NOMO-1 (cell line): ENCODE measurements at regions not wholly inside any gene's neighbourhood (a gene's known extent, or its start where the extent isn't known, plus 50 kb on each side); places are given as distances from the start of the nearest gene placed in this dataset.

Experiments used
- DNase-seq, 2 experiments: peaks; one replicate each; lab custom pipeline; 2025; ENCODE audit not compliant: unreplicated experiment in 2 of 2; lab: John Stamatoyannopoulos, UW

DNA sequence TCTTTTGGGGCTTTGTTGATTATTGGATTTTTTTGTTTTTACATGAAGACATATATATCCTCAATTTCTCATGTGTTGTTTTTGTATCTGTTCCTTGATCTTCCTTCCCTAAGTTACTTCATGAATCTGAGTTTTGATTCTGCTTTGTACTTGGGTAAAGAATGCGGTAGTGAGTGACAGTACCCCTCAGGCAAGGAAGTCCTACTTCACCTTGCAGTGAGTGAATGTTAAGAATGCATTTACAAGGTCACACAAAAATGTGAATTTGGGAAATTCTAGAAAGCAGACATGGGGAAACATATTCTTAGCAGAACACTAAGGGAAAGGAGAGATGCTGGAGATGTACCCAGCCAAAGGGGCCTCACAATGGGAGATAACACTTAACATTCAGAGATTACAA lies 373.1 kb upstream of the LCORL start:
- DNase-seq: no peak

DNA sequence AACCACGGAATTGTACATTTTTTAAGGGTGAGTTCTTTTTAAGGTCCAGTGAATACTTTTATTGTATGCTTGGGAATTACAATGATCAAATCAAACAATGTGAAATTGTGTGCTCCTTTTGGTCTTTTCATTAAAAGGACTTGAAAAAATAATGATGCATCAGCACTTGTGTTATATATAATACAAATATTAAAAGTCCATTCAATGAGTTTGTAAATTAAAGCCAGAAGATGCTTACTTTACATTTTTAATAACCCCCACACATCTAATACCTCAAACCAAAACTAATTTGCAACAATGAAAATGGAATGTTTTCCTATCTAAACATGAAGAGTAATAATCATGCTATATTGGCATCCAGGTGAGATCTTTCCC lies 369.8 kb upstream of the LCORL start:
- no peak for DNase-seq

DNA sequence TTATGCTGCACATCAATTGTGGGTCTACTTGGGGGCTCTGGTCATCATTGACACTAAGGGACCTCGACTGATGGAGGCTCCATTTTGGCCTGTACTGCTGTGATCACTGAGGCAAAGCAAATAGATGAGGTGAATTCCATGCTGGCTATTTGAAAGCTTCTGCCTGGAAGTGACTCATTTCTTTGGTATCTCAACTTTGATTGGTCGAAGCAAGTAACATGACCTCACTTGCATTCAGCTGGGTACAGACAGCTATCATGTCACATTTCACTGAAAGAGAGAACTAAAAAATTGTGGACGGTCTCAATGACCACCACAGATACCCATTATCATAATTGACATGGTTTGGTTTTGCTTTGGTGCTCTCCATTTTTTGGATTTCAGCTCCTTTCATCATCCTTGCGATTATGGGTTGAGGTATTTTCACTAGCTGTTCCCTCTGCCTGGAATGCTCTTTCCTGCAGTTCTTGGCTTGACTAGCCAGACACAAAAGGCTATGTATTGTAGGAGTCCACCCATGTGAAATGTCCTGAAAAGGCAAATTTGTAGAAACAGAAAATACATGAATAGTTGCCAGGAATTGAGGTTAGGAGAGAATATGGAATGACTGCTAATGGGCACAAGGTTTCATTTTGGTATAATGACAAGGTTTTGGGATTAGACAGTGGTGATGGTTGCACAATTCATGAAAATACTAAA lies 369.2 kb upstream of the LCORL start:
- no peak for DNase-seq

DNA sequence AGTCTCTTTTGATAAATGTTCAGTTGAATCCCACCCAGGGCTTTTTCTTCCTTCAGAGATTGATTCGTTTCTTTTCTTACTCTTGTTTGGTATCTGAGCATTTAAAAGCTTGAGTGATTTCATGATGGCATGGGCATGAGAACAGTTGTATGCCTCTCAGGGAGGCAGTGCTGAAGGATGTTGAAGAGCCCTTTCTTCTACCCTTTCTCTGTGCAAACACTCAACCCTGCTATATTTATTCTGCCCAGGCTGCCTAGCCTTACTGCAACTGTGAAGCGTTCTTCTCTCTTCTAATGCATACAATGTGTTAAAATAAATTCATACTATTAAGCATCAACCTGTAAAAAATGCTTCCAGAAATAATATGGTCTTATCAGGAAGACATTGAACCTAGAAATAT lies 367.6 kb upstream of the LCORL start:
- DNase-seq: no peak

DNA sequence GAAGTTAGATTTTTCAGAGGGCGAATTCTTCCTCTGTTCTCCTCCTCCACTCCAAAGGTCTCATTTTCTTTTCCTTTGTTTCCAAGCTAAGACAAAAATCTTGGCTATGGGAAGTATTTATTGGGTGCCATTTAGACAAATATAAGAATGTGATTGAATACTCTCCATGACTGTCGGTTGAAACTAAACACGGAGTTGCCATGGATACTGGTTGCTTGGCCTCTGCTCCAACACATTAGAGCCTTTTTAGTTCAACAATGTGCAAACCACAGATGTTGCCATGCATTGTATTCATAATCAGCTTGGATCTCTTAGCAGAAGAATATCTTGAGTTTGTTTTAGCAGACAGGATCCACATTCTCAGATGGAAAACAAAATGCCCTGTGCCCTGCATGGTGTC lies 366.5 kb upstream of the LCORL start:
- DNase-seq: no peak

DNA sequence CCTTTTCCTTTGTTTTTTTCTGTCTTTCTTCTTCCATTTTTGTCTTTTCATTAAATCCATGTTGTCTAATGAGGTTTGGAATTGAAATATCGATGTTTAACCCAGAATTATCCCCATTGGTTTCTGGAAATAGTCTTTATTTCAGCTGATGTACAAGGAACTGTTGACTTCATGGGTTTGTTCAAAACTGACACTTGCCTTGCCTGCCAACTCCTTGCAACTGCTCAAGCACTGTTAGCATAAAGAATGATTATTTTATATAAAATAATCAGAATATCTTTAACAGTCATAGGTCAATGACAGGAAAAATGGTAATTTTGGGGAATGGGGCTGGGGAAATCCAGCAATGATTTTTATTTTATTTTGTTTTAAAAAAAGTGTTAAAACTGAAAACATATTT lies 359.6 kb upstream of the LCORL start:
- no peak for DNase-seq

DNA sequence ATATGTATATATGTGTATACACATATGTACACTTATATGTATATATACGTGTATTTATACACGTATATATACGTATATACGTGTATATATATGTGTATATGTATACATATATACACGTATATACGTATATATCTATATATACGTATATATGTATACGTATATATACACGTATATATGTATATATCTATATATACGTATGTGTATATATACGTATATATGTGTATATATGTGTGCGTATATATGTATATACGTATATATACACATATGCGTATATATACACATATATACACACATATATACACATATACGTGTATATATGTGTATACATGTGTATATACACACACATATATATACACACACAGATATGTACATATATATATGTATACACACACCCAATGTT lies 348.0 kb upstream of the LCORL start:
- DNase-seq: no peak

DNA sequence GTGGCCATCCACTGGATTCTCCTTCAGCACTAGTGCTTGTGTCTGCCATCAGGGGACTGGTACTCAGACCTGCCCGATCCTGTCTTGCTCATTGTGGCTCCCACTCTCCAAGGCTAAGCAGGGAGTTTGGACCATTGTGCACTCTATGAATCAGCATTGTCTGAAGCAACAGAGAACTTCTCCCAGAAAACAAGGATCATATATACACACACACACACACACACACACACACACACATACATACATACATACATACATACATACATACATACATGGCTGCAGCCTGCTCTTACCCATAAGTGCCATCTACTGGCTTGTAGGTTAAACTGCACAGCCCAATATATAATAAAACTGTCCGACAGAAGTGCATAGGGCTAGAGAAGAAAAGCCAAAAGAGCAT lies 345.3 kb upstream of the LCORL start:
- DNase-seq: peak; percentile 22 to 26

DNA sequence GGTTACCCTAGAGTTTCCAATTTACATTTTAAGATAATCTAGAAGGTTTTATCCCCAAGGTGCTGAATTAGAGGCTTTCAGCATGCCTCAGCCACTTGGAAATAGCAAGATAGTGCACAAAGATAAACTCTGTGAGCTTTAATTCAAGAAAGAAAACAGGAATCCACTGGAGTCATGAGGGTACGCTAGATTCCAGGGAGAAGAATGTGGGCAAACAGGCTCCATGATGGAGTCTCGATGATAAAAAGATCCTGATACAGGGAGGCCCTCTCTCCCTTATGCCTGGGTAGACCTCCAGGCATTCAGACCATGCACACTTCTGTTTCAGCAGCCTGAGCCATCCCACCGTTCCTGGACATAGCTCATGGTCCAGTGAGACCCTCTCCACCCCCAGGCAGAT lies 344.6 kb upstream of the LCORL start:
- no peak for DNase-seq

DNA sequence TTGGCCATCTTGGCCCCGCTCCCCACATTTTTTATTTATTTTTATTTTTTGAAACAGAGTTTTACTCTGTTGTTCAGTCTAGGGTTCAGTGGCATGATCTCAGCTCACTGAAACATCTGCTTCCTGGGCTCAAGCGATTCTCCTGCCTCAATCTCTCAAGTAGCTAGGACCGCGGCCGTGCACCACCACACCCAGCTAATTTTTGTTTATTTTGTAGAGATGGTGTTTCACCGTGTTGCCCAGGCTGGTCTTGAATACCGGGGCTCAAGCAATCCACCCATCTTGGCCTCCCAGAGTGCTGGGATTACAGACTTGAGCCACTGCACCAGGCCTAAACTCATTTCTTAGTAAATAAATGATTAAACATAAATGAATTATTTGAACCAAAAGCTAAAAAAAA lies 322.0 kb upstream of the LCORL start:
- DNase-seq: no peak

DNA sequence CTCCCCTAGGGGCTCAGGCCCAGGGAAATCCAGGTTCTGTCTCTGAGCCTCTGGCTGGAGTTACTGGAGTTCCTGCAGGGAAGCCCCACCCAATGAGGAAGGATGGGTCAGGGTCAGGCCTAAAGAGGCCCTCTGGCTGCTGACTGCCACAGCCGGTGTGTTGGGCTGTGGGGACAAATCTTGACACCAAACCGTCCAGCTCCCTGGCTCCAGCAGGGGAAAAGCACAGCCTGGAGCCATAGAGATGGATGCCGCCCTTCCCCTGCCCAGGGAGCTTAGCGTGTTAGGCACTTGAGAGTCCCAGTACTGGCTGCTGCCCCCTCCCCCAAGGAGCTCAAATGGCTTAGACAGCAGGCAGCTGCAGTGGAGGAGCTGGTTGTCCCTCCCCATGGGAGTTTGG lies 321.3 kb upstream of the LCORL start:
- no peak for DNase-seq

DNA sequence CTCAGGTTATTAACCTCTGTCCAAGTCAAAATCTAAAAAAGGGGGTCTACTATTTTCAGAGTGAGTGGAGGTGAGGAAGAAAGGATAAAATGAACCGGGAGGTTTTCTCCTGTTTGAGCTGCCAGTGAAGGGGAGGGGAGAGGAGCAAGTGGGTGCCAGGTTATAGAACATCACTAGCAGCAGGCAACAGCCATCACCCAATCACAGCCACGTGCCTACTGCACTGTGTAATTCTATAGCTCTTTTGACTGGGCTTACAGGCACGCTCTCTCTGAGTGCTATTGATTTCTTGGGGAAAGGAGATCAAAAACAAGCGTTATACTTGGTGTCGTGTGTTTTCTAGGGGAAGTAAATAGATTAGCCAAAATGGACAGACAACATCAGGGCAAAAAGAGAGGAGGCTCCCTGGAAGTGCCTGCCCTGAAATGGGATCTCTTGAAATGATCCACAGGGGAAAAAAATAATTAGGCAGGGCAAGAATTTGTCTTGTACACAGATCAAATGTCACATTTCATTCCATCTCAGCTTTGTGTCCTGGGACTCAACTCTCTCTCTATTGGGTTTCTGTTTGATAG lies 300.5 kb upstream of the LCORL start:
- no peak for DNase-seq

DNA sequence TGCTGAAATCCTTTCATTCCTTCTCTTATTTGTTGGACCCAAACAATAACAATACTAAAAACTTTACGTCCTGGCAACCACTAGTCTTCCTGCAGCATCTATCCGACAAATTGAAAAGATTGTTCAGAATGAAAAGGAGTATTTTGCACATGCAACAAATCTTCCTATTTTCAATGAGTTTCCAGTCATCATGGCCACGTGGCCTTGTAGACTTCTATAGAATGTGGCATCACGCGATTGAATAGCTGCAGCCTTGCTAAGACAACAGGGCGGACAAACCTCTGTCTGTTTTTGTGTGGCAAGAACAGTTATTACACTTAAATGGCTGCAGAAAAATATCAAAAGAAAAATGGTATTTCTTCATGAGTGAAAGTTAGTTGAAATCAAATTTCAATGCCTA lies 297.9 kb upstream of the LCORL start:
- no peak for DNase-seq

DNA sequence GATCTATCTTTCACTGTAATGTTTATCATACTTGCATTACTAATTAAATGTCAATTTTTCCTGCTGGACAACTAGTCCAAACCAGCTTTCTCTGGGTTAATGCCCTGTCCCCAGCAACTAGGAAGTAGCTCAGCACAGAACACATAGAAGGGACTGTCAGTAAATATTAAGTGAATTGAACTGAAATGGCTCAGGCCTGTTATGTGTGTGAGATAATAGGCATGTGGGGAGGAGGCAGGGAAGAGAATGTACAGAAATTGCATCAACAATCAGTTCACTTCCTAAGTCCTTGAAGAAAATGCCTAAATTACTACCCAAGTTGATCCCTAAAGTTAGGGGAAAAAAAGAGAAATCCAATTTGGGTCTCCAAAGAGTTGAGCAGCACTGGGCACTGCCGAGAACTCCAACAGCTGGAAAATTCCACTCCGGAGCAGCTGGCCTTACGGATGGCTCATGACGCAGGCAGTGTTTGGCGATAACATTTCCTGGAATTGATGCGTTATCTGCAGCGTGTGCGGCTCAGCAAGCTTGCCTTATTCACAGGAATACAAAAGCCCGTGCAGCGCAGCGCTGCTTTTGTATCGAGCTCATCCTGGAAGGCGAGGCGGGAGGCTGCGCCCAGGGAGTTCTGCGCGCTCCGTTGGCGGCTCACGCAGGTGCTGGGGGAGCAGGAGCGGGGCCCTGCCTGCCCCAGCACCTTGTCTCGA lies 297.3 kb upstream of the LCORL start:
- no peak for DNase-seq

DNA sequence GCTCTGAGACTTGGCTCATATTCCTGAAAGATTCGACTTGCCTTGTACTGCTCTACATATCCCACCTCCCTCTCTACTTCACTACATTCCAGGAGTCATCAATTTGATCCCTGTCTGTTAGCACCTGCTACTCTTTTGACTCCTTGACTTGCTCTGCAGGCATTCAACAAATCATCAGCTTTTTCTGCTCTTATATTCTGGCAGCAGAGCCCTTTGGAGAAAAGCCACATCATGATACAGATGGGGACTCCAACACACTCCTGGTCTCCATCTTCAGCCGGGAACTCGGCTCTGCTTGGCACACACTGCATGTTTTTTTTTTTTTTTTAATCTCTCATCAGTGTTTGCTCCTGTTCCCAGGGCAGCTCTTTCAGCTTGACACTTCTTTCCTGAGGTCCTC lies 293.2 kb upstream of the LCORL start:
- no peak for DNase-seq

DNA sequence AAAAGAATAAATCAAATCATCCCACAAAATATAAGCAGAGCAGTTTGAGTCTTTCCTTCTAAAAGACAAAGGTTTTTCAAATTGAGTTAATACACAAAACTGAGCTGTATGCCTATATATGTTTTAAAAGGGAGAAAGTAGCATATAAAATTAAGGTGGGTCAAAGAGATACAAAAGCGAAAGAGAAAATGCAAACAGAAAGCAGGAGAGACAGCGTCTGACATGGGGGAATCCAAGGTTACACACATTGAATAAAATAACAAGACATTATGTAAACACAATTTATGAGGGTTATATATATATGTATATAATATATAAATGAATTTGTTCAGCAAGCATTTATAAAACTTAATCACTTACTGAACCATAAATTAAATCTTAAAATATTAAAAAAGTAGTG lies 276.1 kb upstream of the LCORL start:
- DNase-seq: no peak

DNA sequence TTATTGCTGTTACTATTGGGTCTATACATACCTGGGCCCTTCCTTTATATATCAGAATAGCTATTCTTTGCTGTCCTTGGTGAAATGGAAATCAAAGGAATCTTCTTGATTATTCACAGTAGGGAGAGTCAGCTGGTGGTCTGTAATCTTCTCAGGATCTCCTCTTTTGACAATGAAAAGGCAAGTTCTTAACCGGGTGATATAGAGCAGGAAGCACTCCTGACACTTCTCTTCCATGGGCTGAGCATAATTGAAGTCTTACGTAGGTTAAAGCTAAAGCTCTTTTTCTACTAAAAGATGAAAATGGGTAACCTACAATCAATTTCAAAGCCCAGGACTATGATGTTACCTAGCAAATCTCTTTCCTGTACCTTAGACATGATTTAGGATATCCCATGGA lies 274.9 kb upstream of the LCORL start:
- no peak for DNase-seq

DNA sequence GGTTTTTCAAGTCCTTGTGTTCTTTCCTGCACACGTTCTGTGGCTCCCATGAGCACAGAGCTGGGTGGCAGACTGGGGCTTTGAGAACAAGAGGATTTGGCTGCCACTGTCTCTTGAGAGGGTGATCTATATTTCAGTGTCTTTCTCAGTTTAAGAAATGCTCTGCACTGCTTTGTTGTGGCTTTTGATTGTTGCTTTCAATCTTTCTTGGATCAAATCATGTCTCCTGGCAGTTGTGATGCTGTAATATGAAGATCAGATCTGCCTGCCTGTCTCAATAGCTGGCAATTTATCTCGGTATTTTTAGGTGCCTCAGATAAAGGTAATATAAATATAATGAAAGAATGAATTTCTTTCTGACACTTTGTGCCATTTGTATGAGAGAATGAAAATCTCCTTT lies 273.3 kb upstream of the LCORL start:
- DNase-seq: no peak

DNA sequence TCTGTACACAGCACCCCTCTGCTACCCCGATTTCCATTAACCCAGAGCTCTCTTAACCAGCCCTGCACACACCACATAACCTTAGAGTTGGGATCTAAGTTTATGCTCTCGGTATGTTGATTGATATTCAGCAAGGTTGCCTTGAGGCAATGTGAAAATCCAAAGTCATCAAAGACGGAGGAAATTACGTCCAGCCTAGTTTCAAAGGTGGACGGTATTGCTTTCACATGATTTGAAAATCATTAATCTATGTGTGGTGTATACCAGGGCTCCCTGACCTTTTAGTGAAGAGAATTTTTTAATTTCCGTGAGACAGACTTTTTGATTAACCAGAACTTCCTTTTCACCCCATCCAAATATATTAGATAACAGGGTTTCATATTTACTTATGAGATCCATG lies 272.5 kb upstream of the LCORL start:
- DNase-seq: no peak

DNA sequence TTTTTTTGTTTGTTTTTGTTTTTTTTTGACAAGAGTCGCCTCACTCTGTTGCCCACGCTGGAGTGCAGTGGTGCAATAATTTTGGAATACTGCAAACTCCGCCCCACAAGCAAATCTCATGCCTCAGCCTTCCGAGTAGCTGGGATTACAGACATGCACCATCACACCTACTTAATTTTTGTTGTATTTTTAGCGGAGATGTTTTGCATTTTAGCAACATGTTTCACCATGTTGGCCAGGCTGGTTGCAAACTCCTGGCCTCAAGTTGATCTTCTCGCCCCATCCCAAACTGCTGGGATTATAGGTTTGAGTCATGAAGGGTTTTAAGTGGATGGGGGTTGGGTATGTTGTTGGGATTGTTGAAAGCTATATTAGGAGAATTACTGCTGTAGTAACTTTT lies 270.9 kb upstream of the LCORL start:
- DNase-seq: no peak

DNA sequence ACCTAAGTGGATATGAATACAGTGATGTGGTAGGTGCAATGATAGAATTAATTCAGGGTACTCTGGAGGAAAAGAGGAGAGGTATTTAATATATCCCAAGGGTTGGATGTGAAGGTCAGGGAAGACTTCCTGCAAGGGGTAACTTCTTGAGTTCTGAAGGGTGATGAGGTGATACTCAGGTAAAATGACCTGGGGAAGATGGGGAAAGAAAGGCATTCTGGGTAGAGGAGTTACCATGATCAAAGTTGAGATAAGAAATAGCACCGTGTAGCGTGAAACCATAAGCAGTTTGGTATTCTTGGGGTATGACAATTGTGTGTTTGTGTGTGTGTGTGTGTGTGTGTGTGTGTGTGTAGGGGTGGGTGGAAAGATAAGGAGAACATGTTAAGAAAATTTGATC lies 270.4 kb upstream of the LCORL start:
- no peak for DNase-seq

DNA sequence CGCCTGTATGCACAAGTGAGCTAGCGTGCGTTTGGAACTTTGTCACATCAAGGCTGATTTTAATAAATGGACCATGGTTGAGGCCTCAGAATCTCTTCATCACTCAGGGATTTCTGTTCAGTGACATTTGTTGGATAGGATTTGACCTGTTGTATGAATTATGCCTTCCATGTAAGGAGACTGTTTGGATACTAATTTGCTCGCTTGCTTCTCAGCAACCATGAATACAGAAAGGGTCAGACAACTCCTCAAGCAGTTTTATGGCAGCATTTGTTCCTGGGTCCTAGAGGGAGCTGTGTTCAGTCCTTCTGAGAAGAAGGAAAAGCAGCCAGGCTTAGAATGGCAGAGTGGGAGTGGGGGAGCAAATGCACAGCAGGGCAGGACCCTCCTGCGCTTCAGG lies 269.7 kb upstream of the LCORL start:
- DNase-seq: no peak

DNA sequence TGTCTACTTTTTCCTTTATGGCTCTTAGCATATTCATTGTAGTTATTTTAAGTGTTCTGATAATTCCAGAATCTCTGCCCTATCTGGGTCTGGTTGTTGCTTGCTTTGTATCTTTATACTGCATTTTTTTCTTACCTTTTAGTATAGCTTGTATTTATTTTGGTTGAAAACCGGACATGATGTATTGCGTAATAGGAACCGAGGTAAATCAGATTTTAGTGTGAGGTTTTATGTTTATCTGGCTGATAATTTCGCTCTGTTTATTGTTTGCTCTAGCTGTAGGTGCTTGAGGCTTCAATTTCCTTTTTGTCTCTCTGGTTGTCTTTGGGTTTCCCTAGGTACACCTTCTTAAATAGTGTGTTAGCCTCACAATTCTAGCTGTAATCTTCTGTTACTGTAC lies 263.8 kb upstream of the LCORL start:
- DNase-seq: no peak
